GM12878 (cell line): ENCODE measurements at regions not wholly inside any gene's neighbourhood (a gene's known extent, or its start where the extent isn't known, plus 50 kb on each side); places are given as distances from the start of the nearest gene placed in this dataset.

Experiments
- ATAC-seq: fragments of 200-7000 bp; cut with Tn5 transposase; 3 replicates; pipeline ENCODE4 v1.9.1; 2020; ENCODE audit warnings: mild to moderate bottlenecking, moderate library complexity
- BruUV-seq: library from RNA; stranded (reverse); fragments of 400-500 nt; replicated peaks from 2 replicates; lab custom pipeline; 2021; lab: Mats Ljungman, UMichigan
- CTCF ChIA-PET: fragments of 300-600 bp; sonication (Branson Sonifier 250); formaldehyde crosslinking; extraction: SDS; loops from one replicate; lab custom pipeline; 2021; ENCODE audit warnings: inconsistent platforms; lab: Yijun Ruan, JAX
- POLR2A ChIA-PET: fragments of 350-600 bp; formaldehyde crosslinking; extraction: SDS; loops from one replicate; lab custom pipeline; 2021; ENCODE audit warnings: inconsistent platforms; lab: Charles Lee
- RAD21 ChIA-PET: fragments of 300-600 bp; sonication (Branson Sonifier 250); formaldehyde crosslinking; loops from one replicate; lab custom pipeline; 2023; ENCODE audit warnings: antibody characterized with exemption; ENCODE audit not compliant: unreplicated experiment; lab: Charles Lee
- SMC1A ChIA-PET: fragments of 300-600 bp; sonication (Branson Sonifier 250); formaldehyde crosslinking; loops from one replicate; lab custom pipeline; 2023; ENCODE audit not compliant: unreplicated experiment, uncharacterized antibody; lab: Charles Lee
- DNase-seq: peaks from one replicate; pipeline ENCODE4 v3.0.0-alpha.2; 2011; ENCODE audit warnings: low read depth, low spot score
- FAIRE-seq: peaks from 3 replicates; lab custom pipeline; 2011; peaks lifted over from hg19 to GRCh38; lab: Jason Lieb, UNC
- H2AFZ ChIP-seq: 2 replicates; pipeline ENCODE4 v1.6.0; 2011; ENCODE audit warnings: low read depth, low read length, control low read depth; ENCODE audit not compliant: control insufficient read depth
- H3K27ac ChIP-seq: 2 replicates; pipeline ENCODE4 v1.5.1; 2011; ENCODE audit warnings: control low read depth; ENCODE audit not compliant: control insufficient read depth, insufficient read depth
- H3K27me3 ChIP-seq, 2 experiments: replicated peaks in 1 of 2; 2 replicates each; pipeline versions ENCODE4 v1.6.0 to v1.6.1; 2011; ENCODE audit warnings: low read length in 1 of 2; ENCODE audit not compliant: control insufficient read depth in 2 of 2, insufficient read depth in 2 of 2
- H3K36me3 ChIP-seq, 2 experiments: 2 replicates each; pipeline ENCODE4 v1.5.1; 2011; ENCODE audit warnings: low read length in 1 of 2; ENCODE audit not compliant: control insufficient read depth in 2 of 2, insufficient read depth in 2 of 2
- H3K4me1 ChIP-seq: 2 replicates; pipeline ENCODE4 v1.6.1; 2011; ENCODE audit warnings: mild to moderate bottlenecking, low read length, moderate library complexity, mixed read lengths; ENCODE audit not compliant: control insufficient read depth, insufficient read depth
- H3K4me2 ChIP-seq: 2 replicates; pipeline ENCODE4 v1.6.0; 2011; ENCODE audit warnings: control low read depth; ENCODE audit not compliant: control insufficient read depth, insufficient read depth
- H3K4me3 ChIP-seq: fragments of 200-600 bp; sonication (generic); 2 replicates; pipeline ENCODE4 v1.5.1; 2016
- H3K79me2 ChIP-seq: 2 replicates; pipeline ENCODE4 v1.6.0; 2011; ENCODE audit warnings: low read length; ENCODE audit not compliant: control insufficient read depth, insufficient read depth
- H3K9ac ChIP-seq: 2 replicates; pipeline ENCODE4 v1.8.0; 2011; ENCODE audit warnings: low read length, control low read depth, mixed read lengths; ENCODE audit not compliant: control insufficient read depth, insufficient read depth
- H3K9me3 ChIP-seq: replicated peaks from 3 replicates; pipeline ENCODE4 v1.5.1; 2011; ENCODE audit warnings: mild to moderate bottlenecking, low read length; ENCODE audit not compliant: control insufficient read depth, insufficient read depth
- H4K20me1 ChIP-seq: 2 replicates; pipeline ENCODE4 v1.6.0; 2011; ENCODE audit not compliant: control insufficient read depth, insufficient read depth
- CREM ChIP-seq: IDR thresholded peaks from 2 replicates; pipeline ENCODE4 v1.6.1; 2014; ENCODE audit warnings: antibody characterized with exemption, low read depth
- EED ChIP-seq: sonication (generic); IDR thresholded peaks from 2 replicates; pipeline ENCODE4 v1.6.1; 2016; ENCODE audit warnings: antibody characterized with exemption, low read depth
- MEF2A ChIP-seq: IDR thresholded peaks from 2 replicates; pipeline ENCODE4 v1.6.1; 2011; ENCODE audit warnings: low read depth, mild to moderate bottlenecking, low read length, moderate library complexity; ENCODE audit not compliant: insufficient read depth
- MYC ChIP-seq: IDR thresholded peaks from 2 replicates; pipeline ENCODE4 v1.6.1; 2011; ENCODE audit warnings: mild to moderate bottlenecking, low read length, moderate library complexity, inconsistent platforms; ENCODE audit not compliant: insufficient read depth, insufficient replicate concordance, insufficient read length, severe bottlenecking
- POU2F2 ChIP-seq: IDR thresholded peaks from 3 replicates; pipeline ENCODE4 v1.6.1; 2011; ENCODE audit warnings: low read depth, mild to moderate bottlenecking, low read length, borderline replicate concordance
- TCF7 ChIP-seq: IDR thresholded peaks from 2 replicates; pipeline ENCODE4 v1.6.1; 2014; ENCODE audit warnings: antibody characterized with exemption, borderline replicate concordance
- YBX1 ChIP-seq: fragments of 450-650 bp; IDR thresholded peaks from 2 replicates; pipeline ENCODE4 v1.6.1; 2016; ENCODE audit warnings: antibody characterized with exemption
- ZNF24 ChIP-seq: fragments of 450-650 bp; IDR thresholded peaks from 2 replicates; pipeline ENCODE4 v1.6.1; 2017; ENCODE audit warnings: antibody characterized with exemption, mild to moderate bottlenecking
- WGBS: methylation state at CpG from one replicate; pipeline ENCODE4 v1.1.6; 2016; ENCODE audit warnings: low lambda C conversion rate; ENCODE audit not compliant: insufficient replicate concordance, insufficient coverage; ENCODE audit errors: missing lambda C conversion rate; 5-methylcytosine and 5-hydroxymethylcytosine counted together
- in situ Hi-C: fragments of 300-500 bp; cut with MboI; formaldehyde crosslinking; loops from 9 replicates; pipeline ENCODE4 v1.14.3; 2018; ENCODE audit warnings: mixed read lengths
- intact Hi-C: fragments of 100-400 bp; cut with micrococcal nuclease; formaldehyde crosslinking; loops from one replicate; pipeline ENCODE4 v1.14.2; 2022; ENCODE audit not compliant: unreplicated experiment
- TF ChIP-seq, protein P1 (sequence below): fragments of 450-650 bp; formaldehyde crosslinking; IDR thresholded peaks from 2 replicates; pipeline ENCODE4 v1.4.0; 2022; ENCODE audit warnings: mild to moderate bottlenecking, moderate library complexity

DNA sequence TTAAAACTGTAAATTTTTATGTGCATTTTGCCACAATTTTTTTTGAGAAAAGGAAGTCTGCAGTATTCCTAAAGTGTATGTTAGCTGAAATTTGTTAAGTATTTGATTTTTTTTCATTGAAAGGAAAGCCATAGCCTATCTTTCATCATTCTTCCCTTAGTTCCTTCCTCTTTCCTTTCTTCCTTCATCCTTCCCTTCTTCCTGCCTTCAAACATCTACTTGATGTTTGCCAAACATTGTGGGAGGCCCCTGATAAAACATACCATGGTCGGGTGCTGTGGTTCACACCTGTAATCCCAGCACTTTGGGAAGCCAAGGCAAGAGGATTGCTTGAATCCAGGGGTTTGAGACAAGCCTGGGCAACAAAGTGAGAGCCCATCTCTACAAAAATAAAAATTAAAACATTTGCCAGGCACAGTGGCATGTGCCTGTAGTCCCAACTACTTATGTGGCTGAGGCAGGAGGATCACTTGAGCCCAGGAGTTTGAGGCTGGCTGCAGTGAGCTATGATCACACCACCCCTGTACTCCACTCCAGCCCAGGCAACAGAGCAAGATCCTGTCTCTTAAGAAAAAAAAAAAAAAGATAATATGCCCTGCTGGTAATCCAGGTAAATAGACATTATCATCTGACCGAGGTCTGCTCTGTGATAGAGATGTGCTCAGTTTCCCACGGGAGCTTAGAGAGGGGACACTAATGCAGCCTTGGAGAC is 62.9 kb upstream of the FOXN2 start:
- Histone ChIP-seq H3K4me3 (no peak overlapping the region), H2AFZ (no peak overlapping the region), H3K27ac (no peak overlapping the region), H4K20me1 (no peaks in the 10 kb centered on the region), H3K4me2 (no peak overlapping the region), H3K9me3 (no peaks in the 10 kb centered on the region), H3K27me3 (no peaks in the 10 kb centered on the region), H3K4me1 (peaks cover 19% of the 10 kb centered on the region), H3K36me3 (no peaks in the 10 kb centered on the region), H3K79me2 (no peaks in the 10 kb centered on the region), H3K9ac (no peak overlapping the region)
- TF ChIP-seq POU2F2 (no peak), YBX1 (no peak), ZNF24 (no peak), MYC (no peak), MEF2A (no peak), TCF7 (no peak), EED (no peak), CREM (no peak)
- TF ChIP-seq, protein P1, sequence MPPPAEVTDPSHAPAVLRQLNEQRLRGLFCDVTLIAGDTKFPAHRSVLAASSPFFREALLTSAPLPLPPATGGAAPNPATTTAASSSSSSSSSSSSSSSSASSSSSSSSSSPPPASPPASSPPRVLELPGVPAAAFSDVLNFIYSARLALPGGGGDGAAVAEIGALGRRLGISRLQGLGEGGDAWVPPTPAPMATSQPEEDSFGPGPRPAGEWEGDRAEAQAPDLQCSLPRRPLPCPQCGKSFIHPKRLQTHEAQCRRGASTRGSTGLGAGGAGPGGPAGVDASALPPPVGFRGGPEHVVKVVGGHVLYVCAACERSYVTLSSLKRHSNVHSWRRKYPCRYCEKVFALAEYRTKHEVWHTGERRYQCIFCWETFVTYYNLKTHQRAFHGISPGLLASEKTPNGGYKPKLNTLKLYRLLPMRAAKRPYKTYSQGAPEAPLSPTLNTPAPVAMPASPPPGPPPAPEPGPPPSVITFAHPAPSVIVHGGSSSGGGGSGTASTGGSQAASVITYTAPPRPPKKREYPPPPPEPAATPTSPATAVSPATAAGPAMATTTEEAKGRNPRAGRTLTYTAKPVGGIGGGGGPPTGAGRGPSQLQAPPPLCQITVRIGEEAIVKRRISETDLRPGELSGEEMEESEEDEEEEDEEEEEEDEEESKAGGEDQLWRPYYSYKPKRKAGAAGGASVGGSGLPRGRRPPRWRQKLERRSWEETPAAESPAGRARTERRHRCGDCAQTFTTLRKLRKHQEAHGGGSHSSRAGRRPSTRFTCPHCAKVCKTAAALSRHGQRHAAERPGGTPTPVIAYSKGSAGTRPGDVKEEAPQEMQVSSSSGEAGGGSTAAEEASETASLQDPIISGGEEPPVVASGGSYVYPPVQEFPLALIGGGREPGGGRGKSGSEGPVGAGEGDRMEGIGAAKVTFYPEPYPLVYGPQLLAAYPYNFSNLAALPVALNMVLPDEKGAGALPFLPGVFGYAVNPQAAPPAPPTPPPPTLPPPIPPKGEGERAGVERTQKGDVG, result no peak
- SMC1A ChIA-PET, result interaction anchor here (0.8 to 1.6 kb wide), 6 partner anchors 14 to 165 kb away, joined by 3 to 7 read pairs (median 3); no protein-coding TSS in a partner anchor
- ATAC-seq (no peak), DNase-seq (no peak), FAIRE-seq (no peak)
- RAD21 ChIA-PET, result no interaction called here
- intact Hi-C loops, result no loop called here
- CTCF ChIA-PET, result interaction anchor here (1.2 kb wide), 1 partner anchor 170 kb away, joined by 3 read pairs; no protein-coding TSS in a partner anchor
- POLR2A ChIA-PET, result interaction anchor here (0.6 kb wide), 1 partner anchor 263 kb away, joined by 4 read pairs; no protein-coding TSS in a partner anchor
- BruUV-seq, result no TSS peak
- in situ Hi-C loops, result no loop called here
- 86% methylated on average over 3 of the region's 3 CpGs for WGBS
